Stimulated activated CD4-positive, alpha-beta T cell treated with anti-CD3 and anti-CD28 coated beads, Interleukin-2, amount 100 ng/mL, for 4 hours (primary cell): ENCODE measurements at regions not wholly inside any gene's neighbourhood (a gene's known extent, or its start where the extent isn't known, plus 50 kb on each side); places are given as distances from the start of the nearest gene placed in this dataset.

Source experiments
- DNase-seq: peaks from one replicate; pipeline ENCODE4 v3.0.0-alpha.2; 2020; ENCODE audit warnings: low read depth

DNA sequence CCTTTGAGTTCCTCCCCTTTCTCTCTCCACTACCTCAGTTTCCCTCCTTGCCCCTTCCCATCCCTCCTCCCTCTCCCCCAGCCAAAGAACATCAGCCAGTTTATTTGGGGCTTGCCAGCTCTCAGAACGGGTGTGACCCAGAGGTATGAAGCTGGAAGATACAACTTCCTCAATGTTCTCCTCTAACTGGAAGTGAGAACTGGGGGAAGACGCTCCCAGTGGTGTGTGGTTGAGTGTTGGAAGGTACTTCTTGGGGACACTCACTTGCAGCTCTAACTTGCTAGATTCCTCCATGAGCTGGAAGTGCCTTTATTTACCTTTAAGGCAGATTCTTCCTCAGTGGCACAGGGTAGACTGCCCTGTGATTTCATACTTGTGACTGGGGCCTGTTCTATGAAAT, 110.5 kb upstream of the HABP2 start:
- DNase-seq, result no peak

DNA sequence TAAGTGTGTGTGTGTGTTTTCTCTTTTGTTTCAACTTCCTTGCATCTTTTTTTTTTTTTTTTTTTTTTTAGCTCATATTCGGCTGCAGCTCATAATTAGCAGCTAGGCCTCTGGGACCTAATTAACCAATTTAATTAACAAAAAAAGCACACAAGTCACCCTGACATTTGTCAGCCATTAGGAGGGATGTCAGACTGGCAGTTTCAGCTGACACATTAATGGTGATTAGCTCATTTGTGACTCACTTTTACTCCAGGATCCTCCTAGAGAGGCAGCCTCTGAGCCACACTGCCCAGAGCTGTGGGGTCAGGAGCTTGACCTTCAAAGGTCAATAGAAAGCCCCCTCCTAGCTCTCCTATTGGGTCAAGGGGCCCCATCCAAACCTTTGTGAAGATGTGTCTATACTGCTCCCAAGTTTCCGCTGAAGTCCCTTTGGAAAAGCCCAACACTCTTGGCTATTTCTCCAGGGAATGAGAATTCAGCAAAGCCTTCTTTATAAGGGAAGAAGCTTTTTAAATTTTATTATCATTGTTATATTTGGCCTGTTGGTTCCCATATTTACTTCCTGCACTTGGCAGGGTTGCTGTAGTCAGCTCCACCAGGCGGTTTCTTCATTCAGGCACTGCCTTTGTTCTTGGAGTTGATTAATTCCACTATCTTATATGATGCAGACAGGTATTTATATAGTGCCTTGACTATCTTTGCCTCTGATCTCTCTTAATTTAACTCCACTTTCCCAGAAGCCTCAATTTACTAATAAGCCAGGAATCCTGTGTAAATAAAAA, 109.5 kb upstream of the HABP2 start:
- no peak for DNase-seq

DNA sequence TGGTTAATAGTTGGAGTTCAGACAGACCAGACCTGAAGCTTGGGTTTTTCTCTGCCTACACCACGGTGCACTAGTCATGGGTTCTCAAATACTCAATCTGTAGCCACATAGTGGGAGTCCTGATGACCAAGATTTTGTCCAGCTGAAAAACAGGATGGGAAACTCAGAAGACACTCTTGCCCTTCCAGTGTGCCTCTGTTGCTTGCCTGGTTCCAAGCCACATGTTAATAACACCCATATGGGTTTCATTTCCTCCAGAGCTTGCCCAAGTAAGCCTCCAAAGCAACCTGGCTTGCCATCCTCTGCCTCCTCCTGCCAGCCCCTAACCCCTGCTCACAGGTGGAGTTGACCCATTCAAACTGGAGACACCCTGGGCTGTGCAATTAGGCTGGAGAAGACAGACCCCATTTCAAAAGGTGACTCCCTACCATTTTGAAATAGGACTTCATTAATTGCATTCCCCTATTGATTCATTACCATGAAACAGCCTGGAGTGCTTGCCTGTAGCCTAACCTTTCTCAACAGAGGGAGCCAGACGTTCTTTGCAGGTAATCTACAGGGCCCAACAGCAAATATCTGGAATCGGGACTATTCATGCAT, 108.0 kb upstream of the HABP2 start:
- no peak for DNase-seq

DNA sequence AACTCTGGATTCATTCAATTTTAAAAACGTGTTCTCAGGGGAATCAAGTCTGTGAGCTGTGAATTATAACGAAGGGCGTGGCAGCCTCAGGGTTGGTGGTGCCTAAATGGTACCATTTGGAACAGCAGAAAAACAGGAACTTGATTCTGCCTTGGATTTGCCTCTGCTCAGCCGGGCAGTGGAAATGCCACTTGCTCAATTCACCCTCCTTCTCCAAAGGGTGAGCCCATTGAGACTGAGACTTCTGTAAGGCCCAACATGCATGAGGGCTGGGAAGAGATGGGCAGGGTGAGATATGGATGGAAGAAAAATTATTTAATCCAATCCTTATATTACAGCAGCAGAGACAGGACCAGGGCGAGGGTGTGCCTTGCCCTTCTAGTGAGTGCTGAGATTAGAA, 107.1 kb upstream of the HABP2 start:
- DNase-seq, result no peak

DNA sequence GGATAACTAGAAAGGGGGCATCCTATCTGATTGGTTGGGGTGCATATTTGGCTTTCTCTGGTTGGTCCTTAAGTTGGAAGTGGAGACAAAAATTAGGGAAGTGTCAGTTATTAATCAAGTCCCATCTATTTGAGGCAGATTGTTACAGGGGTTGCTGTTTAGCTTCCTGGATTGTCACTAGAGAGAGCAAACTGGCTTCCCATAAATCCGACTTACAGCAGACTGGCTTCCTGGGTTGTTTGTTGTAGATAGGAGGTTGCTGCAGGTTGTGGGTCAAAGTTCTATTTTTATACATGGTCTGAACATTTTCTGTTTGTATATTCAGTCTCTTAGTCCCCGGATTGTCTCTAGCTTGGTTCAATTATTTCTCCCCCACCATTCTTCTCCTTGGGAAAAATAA, 106.1 kb upstream of the HABP2 start:
- DNase-seq, result no peak

DNA sequence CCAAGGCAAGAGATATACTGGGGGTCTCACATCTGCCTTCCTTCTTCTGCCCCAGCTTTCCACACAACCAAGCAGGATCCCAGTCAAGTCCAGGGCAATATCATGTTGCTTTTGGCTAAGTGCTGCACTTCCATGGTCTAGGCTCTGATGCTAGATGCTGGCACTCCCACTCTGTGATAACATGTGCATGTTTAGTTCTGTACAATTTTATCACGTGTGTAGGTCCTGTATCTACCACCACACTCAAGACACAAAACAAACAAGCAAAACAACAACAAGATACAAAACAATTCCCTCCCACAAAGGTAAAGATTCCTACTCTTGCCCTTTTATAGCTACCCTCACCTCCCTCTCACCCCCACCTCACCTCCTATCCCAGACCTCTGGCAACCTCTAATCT, 105.6 kb upstream of the HABP2 start:
- no peak for DNase-seq

DNA sequence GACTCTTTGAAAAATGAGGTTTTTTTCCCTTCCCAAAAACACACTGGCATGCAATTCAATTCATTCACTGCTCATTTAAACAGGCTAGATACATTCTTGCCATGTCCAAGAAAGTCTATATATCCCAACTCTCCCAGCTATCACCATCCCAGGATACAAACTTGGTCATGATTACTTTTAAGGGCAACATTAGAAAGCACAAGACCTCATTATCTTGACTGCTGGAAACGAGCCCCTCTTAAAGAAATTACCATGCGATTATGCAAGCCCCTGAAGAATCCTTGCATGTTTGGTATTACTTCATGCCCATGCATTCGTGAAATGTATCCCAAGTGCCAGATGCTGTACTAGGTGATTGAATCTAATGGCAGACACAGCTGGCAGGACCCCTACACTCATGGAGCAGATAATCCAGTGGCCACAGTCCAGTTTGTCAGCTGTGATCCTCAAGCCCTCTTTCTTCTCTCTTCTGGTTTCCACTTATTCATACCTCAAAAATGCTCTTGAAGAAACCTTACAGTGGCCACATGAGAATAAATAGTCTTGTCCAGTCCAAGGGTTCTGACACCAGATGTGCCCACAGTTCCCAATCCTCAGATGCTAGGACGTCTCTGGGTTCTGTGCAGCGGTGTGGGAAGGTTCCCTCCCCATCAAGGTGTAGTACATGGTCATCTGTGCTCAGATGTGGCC, 103.7 kb upstream of the HABP2 start:
- DNase-seq, result no peak

DNA sequence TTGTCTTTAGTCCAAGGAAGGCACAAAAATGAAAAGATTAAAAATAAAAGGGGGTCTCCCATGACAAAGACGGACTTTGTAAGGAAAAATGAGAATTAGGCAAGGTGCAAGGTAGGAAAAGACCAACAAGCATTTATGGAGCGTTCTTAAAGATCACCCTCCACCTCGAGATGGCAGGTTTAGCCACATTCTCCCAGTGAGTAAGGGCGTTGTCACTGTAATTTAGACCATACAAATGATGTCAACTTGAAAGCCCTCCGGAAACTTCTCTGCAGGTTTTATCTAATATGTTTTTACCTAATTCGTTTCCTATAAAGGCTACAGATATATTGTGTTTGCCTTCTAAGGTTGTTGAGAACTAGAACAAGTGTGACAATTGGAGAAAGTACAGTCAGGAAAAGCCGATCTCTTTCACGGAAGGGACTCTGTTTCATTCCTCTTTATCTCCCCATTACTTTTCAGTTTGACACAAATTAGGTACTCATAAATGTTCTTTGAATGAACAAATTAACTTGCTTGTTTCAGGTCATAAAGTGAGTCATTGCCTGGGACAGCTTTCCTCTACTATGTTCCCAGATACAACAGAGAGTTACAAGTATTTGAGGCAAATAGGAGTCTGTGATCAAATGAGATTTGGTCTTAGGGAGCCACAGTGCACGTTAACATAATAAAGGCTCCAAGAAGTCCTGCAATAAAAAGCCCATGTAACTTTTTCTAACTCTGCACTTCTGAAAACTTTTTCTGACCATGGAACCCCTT, 102.6 kb upstream of the HABP2 start:
- no peak for DNase-seq

DNA sequence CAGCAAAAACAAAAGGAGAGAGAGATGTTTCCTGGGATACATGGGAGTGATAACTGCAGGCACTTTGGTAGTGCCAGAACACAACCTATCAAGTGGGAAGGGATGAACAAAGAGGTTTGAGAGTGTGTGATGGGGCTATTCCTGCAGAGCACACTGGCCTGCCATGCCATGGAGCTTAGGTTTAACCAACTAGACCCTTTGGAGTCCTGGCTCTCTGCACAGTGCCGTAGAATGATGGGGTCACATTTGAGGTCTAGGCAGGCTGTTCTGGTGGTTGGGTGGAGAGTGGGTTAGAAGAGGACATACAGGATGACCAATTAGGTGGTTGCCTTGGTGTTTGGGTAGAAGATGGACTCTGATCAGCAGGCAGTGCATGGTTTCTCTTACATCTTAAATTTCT, 101.9 kb upstream of the HABP2 start:
- DNase-seq, result no peak

DNA sequence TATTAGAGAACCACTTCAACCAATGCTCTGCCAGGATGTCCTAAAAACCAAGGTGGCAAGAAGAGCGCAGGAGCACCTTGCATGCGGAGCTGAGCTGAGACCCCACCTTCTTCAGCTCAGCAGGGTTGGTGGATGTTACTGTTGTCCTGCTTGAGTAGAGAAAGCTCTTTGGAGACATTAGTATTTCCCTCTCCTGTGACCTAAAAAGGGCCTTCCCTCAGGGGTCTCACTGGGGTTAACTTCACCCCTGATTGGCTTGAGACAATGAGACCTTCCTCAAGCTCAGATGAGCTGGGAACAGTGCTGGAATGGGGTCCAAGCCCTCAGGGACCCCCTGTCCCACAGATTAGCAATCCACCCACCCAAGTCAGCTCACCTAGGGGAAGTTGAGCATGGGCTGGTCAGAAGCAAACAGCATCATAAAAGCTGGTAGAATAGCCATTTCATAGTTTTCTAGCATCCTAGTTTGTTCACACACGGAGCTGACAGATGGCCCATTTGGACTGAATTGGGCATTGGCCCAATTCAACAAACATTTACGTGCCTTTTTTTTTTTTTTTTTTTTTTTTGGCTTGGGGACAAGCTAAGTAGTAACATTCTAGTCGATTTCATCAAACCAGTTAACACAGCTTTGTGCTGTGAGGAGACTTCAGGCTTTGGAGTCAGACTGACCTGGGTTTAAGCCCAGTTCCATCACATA, 100.6 kb upstream of the HABP2 start:
- DNase-seq, result no peak

DNA sequence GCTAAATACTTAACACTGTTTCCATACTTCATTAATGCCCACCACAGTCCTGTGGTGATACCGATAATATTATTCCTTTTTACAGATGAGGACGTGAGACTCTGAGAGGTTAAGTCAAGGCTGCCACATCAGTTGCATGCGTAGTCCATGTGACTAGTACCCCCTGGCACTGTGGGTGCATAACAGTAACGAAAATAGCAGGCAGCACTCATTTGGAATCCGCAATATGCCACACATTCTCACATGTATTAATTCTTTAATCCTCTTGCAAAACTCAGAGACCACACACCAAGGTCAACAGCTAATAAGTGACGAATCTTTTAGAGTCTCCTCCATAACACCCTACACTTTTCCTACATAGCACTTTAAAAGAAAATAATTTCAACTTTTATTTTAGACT, 99.5 kb upstream of the HABP2 start:
- DNase-seq, result no peak

DNA sequence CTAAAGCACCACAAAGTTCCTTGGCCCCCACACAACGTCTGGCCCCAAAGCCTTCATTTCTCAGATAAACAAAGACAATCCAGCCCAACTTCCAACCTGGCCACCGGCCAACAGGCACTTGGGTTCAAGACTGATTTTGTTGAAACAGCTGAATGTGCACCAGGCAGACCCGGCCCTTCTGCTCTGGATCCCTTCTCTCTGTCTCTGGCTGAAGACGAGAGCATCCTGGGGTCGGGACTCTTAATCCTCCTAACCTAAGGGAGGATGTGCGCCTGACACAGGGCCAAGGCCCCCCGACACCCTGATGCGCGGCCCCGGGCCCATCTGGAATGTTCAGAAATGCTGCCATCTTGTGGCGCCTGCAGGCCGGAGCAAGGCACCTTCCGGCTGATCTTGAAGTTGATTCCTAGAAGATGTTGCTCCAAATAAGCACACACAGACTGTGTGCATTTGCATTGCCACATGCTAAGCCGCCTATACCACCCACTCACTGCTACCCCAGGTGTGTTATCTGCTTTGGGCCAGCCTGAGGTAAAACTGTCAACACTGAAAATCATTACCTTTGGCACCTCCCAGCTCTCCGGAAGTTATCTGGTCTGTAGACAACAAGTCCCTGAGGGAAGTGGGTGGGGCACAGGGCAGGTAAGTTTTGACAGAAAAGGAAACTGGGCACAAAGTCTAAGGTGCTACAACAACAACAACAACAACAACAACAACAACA, 98.4 kb upstream of the HABP2 start:
- no peak for DNase-seq

DNA sequence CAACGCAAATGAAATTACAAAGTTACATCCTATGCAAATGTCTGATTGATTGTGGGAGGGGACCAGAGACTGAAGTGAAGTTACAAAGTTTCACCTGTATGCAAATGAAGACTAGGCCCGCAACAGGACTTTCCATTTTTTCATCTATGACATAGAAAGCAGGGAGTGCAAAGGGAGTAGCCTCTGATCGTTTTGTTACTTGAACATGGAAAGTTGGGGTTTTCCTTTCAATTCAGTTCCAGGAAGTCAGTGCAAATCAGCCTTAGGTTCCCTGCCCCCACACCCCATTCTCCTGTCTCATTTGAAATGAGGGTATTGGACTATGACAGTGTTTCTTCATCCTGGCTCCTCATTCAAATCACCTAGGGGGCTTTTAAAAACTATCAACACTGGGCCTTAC, 96.9 kb upstream of the HABP2 start:
- no peak for DNase-seq

DNA sequence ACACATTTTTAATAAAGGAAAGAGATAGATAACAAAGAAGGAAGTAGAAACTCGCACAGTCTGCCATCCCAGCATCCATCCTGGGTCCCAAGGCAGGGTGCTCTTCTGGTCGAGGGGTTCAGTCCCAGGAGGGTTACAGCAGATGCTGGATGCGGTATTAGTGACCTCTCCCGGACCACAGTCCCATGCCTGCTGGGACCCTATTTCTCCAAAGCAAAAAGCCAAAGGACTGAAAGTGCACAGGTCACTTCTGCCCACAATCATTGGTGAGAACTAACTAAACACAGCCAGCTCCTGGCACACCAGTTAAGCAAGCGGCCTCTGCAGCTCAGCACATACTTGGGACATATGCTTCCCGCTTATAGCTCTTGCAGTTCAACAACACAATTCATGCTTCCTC, 96.1 kb upstream of the HABP2 start:
- DNase-seq, result no peak

DNA sequence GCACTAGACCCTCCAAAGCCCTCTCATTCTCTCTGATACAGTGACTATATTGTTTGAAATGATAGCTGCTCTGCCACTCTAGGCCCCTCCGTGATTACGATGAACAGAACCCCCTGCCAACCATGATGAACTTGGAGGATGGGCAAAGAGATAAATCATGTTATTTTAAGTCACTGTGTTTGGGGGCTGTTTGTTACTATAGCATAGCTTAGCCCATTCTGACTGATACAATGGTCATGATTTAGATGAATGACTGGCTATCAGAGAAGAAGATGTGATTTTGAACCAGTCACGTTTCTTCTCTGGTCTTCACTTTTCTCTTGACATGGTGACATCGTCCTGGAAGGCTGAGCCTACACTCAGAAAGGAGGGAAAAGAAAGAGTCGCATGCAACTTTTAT, 95.4 kb upstream of the HABP2 start:
- DNase-seq, result no peak

DNA sequence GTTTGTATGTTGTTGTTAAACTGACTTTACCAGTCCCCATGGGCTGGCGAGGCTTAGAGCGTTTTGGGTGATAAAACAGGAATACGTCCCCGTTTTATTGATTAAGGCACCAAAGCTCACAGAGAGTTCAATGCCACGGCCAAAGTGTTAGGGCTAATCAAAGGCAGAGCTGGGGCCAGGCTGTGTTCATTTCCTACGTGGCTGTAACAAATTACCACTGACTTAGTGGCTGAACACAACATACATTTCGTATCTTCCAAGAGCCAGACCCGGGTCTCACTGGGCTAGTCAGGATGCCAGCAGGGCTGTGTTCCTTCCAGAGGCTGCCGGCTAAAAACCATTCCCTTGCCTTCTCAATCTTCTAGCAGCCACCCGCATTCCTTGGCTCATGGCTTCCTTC, 94.4 kb upstream of the HABP2 start:
- no peak for DNase-seq

DNA sequence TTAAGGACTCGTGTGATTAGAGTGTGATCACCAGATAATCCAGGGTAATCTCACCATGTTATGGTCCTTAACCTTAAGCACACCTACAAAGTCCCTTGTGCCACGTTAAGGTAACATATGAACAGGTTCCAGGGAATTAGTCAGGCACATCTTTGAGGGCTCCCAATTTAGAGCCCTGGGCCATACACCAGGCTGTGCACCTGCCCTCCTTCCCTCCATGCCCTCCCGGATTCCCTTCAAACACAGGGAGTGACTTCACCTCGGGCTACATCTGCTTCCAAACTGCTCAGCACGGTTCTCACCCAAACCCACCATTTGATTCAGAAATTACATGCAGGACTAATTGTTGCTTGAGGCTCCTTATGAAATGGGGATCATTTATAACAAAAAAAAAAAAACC, 93.9 kb upstream of the HABP2 start:
- DNase-seq, result no peak

DNA sequence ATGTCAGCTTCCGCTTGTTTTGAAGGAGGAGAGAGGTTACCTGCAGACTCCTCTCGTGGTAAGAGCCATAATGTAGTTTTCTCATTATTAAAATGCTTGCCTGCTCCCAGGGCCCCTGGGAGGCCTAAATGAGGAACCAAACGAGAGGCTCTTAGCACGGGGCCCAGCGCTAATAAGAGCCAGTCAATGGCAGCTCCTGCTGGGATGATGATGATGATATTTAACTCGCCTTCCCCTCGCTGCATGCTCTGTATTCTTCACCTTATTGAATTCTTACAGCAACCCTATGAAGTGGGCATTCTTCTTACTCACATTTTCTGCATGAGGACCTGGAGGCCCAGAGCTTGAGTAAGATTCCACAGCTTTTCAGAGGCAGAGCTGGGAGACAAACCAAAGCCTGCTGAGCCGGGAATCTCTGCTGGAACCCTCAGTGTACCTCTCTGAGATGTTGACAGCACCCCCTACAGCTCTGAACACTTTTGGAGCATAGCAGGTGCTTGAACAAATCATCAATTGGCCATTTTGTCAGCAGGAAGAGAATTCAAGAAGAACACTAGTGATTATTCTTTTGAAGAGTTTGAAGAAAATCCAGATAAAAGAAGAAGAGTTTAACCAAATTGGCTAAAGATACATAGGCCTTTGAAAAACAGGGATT, 93.1 kb upstream of the HABP2 start:
- DNase-seq, result no peak

DNA sequence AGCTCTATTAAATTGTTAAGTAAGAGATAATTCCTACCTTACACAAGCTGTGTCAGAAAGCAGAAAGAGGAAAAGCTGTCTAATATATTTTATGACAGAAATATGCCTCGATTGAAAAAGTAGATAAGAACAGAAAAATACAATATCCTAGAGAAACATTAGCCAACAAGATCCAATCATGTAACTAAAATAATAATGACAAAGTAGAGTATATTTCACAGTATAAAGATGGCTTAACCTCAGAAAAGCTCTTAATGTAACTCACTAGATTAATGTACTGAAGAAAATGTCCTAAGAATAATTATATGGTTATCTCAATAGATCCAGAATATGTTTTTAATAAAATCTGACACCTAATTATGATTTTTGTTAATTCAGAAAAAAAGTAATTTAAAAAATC, 89.8 kb upstream of the HABP2 start:
- no peak for DNase-seq

DNA sequence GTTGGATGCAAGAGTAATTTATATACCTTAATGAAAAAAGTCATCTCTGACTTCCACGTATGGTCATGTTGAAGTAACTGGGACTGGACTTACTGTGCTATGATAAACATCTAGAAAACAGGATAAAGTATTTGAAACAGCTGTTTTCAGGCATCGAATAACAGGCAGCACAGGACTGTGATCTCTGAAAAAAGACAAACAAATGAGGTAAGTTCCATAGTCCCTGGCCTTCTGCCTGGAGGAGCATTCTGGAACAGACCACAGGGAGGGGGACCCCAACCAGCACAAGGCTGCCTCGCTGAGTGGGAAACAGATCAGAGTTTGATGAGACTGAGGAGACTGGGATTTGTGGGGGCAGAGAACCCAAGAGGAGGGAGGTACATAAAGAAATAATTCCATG, 89.1 kb upstream of the HABP2 start:
- no peak for DNase-seq

DNA sequence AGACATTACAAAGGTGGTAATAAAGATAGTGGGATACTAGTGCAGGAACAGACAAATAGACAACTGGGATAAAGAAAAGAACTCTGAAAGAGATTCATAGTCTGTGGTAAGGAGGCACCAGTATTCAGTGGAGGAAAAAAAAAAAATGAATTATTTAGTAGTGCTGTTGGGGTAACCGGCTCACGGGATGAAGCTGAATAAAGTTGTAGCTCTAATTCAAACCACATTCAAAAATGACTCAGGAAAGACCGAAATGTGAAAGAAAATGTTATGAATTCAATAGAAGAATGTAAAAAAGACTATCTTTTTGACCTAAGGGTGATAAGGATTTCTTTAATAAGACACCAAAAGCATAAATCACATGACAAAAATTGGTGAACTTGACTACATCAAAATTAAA, 83.1 kb upstream of the HABP2 start:
- no peak for DNase-seq
